Large intestine (tissue), 3 donors: ENCODE measurements at regions not wholly inside any gene's neighbourhood (a gene's known extent, or its start where the extent isn't known, plus 50 kb on each side); places are given as distances from the start of the nearest gene placed in this dataset.

Experiments used
- DNase-seq, 2 donors: peaks; one replicate each; pipeline versions ENCODE4 v3.0.0 to v3.0.0-alpha.2; 2013
- H3K27ac ChIP-seq: one replicate; pipeline ENCODE4 v1.5.1; 2013; ENCODE audit warnings: low read length
- H3K27me3 ChIP-seq: 2 replicates; pipeline ENCODE4 v1.6.1; 2013; ENCODE audit warnings: low read length; ENCODE audit not compliant: control insufficient read depth, insufficient read depth
- H3K36me3 ChIP-seq: 2 replicates; pipeline ENCODE4 v1.6.1; 2013; ENCODE audit warnings: low read length; ENCODE audit not compliant: control insufficient read depth, insufficient read depth
- H3K4me1 ChIP-seq: one replicate; pipeline ENCODE4 v1.6.1; 2013; ENCODE audit warnings: low read length; ENCODE audit not compliant: control insufficient read depth, insufficient read depth
- H3K4me3 ChIP-seq: one replicate; pipeline ENCODE4 v1.5.1; 2013; ENCODE audit warnings: low read length
- H3K9me3 ChIP-seq: one replicate; pipeline ENCODE4 v1.6.1; 2013; ENCODE audit warnings: mild to moderate bottlenecking, low read depth, low read length, moderate library complexity; ENCODE audit not compliant: control insufficient read depth
- WGBS: methylation state at CpG from one replicate; pipeline ENCODE4 v1.1.5; 2013; ENCODE audit warnings: low lambda C conversion rate; ENCODE audit not compliant: insufficient coverage; 5-methylcytosine and 5-hydroxymethylcytosine counted together

DNA sequence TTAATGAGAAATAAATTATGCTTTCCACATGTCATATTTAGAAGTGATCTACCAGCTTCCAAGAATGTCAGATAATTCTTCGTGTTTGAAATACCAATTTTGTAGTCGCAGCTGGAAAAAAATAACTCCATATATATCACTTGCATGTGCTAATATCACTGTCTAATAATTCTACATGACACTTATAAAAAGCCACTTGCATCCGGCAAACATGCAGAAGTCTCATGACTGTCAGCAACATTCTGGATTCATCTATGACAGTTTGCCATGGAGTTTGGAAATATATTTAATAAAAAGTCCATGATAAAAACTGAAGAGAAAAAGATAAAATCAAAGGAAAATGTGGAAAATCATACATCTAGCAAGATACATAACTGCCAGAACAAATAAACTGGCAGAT lies 1784.4 kb downstream of the SUCLG1 start:
- no peaks in the 10 kb centered on the region for H3K36me3 ChIP-seq
- no peaks in the 10 kb centered on the region for H3K9me3 ChIP-seq
- H3K4me3 ChIP-seq = no peak overlapping the region
- no peak overlapping the region for H3K27ac ChIP-seq
- no peaks in the 10 kb centered on the region for H3K27me3 ChIP-seq
- no peaks in the 10 kb centered on the region for H3K4me1 ChIP-seq
- WGBS = 100% methylated on average over 1 of the region's 3 CpGs
- DNase-seq = no peak

DNA sequence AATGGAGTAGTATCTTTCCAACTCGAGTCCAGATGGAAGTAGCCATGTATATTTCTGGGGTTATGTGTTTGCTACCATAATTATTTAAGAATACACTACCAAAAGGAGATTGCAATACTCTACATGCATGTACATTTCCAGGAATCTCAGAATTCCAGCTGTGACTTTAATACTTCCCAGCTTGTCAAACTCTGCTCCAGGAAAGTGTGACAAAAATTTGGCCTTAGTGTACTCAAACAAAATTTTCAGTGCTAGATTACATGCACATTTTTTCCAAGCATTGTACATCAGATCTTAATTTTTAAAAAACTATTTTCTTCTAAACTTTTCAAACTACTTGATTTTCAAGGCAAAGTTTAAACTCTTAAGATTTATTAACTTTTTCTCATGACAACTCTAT lies 1791.6 kb downstream of the SUCLG1 start:
- WGBS = 80% methylated on average over 1 of the region's 1 CpG
- H3K4me1 ChIP-seq = no peaks in the 10 kb centered on the region
- H3K4me3 ChIP-seq = no peak overlapping the region
- DNase-seq = no peak
- no peak overlapping the region for H3K27ac ChIP-seq
- no peaks in the 10 kb centered on the region for H3K36me3 ChIP-seq
- no peaks in the 10 kb centered on the region for H3K27me3 ChIP-seq
- no peaks in the 10 kb centered on the region for H3K9me3 ChIP-seq

DNA sequence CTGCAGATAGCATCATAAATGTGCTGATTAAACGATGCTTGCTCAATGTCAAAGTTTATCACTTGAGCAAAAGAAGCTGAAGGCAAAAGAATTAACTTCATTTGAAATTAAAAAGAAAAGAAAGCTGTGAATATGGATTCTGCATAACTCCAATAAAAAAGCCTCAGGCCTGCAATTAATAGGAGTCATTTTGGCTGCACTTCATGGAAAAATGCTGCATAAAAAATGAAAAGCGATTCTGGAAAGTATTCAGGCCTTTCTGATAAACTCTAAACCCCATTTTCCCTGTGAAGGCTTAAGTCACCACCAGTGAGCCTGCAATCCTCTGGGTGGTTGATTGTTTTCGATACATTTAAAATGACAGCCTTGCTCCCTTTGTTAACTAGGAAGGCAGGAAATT lies 1793.4 kb downstream of the SUCLG1 start:
- no peak for DNase-seq
- H3K27ac ChIP-seq = no peak overlapping the region
- H3K4me1 ChIP-seq = no peaks in the 10 kb centered on the region
- no peaks in the 10 kb centered on the region for H3K36me3 ChIP-seq
- H3K27me3 ChIP-seq = no peaks in the 10 kb centered on the region
- no peak overlapping the region for H3K4me3 ChIP-seq
- H3K9me3 ChIP-seq = no peaks in the 10 kb centered on the region
- 71% methylated on average over 1 of the region's 3 CpGs for WGBS

DNA sequence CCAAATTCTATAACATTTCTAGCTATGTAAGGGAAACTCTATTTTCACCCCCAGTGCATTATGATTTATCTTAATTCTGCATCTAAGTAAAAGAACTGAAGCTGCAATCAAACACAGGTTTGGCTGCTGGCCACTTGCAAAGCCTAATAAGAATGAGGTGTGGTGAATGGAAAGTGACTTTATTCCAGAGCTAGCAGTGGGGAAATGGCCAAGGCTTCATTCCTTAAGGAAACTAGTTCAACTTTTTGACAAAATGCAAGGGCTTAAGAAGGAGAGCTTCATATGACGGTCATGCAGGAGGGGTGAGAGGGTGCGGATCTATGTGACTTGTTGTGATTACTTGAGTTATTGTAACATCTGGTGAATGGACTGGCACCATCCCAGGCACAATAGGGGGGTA lies 1802.0 kb downstream of the SUCLG1 start:
- WGBS = 100% methylated on average over 1 of the region's 2 CpGs
- DNase-seq = no peak
- no peaks in the 10 kb centered on the region for H3K27me3 ChIP-seq
- H3K36me3 ChIP-seq = no peaks in the 10 kb centered on the region
- no peak overlapping the region for H3K4me3 ChIP-seq
- no peak overlapping the region for H3K27ac ChIP-seq
- H3K9me3 ChIP-seq = no peaks in the 10 kb centered on the region
- no peaks in the 10 kb centered on the region for H3K4me1 ChIP-seq

DNA sequence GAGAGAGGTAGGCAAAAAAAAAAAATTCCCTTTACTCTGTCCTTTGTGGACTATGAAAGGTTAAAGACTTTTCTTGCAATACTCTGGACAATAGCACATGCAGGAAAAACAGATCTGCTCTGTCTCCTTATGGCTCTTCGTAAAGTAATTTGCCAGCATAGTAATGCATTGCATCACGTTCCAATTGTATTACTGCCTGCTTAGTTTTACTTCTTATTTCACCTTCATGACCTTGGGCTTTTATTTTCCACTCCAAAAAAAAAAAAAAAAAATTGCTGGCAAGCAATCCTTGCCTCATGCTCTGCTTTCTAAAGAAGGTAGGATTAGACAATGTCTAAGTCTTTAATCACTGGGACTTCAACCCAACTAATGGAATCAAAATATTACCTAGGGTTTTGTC lies 1802.7 kb downstream of the SUCLG1 start:
- H3K4me3 ChIP-seq = no peak overlapping the region
- DNase-seq = no peak
- no peaks in the 10 kb centered on the region for H3K36me3 ChIP-seq
- H3K4me1 ChIP-seq = no peaks in the 10 kb centered on the region
- no peaks in the 10 kb centered on the region for H3K9me3 ChIP-seq
- 81% methylated on average over 2 of the region's 2 CpGs for WGBS
- H3K27ac ChIP-seq = no peak overlapping the region
- no peaks in the 10 kb centered on the region for H3K27me3 ChIP-seq

DNA sequence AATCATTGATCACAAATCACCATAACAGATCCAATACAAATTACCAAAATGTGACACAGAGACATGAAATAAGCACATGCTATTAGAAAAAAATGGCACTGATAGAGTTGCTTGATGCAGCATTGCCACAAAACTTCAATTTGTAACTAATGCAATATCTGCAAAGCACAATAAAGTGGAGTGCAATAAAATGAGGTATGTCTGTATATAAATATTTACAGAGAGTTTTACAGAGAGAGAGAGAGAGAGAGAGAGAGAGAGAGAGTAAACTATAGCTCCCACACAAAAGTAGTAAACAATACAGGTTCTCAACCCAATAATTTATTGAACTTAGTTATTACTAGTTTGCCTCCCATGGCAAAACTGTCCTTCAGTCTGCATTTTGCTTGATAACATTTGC lies 1807.0 kb downstream of the SUCLG1 start:
- Histone ChIP-seq H3K4me3 (no peak overlapping the region), H3K27me3 (no peaks in the 10 kb centered on the region), H3K27ac (no peak overlapping the region), H3K36me3 (no peaks in the 10 kb centered on the region), H3K4me1 (no peaks in the 10 kb centered on the region), H3K9me3 (no peaks in the 10 kb centered on the region)
- DNase-seq = no peak

DNA sequence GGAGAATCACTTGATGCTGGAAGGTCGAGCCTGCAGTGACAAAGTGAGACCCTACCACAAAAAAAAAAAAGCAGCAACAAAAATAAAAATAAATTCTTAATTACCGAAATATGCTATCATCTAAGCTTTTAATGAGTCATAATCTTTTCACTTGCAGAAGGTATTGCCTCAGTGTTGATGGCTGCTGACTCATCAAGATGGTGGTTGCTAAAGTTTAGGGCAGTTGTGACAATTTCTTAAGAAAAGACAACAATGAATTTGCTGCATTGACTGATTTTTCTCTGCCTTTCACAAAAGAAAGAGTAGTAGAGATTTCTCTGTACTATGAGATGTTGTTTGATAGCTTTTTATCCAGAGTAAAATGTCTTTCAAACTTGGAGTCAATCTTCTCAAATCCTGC lies 1809.0 kb downstream of the SUCLG1 start:
- no CpG with 5 or more reads among the region's 2 CpGs for WGBS
- no peaks in the 10 kb centered on the region for H3K36me3 ChIP-seq

DNA sequence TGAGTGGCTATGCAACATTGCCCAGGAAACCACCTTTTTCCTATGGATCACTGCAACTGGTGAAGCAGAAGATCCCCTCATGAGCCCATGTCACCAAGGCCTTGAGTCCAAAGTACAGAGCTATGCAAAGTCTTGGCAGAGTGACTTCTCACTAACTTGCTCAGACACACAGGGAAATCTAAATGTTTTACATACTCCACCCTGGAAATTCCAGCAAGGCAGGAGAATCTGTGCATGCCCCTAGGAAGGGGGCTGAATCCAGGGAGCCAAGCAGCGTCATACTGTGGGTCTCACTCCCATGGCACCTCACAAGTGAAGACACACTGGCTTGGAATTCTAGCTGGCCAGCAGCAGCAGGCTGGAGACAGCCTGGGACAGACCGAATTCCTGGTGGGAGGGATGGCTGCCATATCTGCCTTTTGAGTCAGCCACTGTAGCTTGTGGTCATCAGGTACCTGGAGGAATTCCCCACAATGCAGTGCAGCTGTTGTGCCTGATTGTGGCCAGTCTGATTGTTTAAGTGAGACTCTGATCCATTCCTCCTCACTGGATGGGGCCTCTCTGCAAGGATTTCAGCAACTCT lies 1817.4 kb downstream of the SUCLG1 start:
- no peaks in the 10 kb centered on the region for H3K36me3 ChIP-seq
- no peaks in the 10 kb centered on the region for H3K27me3 ChIP-seq
- no peak for DNase-seq
- H3K4me1 ChIP-seq = no peaks in the 10 kb centered on the region
- no CpG with 5 or more reads among the region's 2 CpGs for WGBS
- H3K4me3 ChIP-seq = no peak overlapping the region
- H3K27ac ChIP-seq = no peak overlapping the region
- H3K9me3 ChIP-seq = peaks cover 3% of the 10 kb centered on the region

More for the DNA sequence above, 1809.0 kb downstream of the SUCLG1 start:
- H3K9me3 ChIP-seq = no peaks in the 10 kb centered on the region
- no peak overlapping the region for H3K27ac ChIP-seq
- no peaks in the 10 kb centered on the region for H3K27me3 ChIP-seq
- no peaks in the 10 kb centered on the region for H3K4me1 ChIP-seq
- no peak overlapping the region for H3K4me3 ChIP-seq
- no peak for DNase-seq

DNA sequence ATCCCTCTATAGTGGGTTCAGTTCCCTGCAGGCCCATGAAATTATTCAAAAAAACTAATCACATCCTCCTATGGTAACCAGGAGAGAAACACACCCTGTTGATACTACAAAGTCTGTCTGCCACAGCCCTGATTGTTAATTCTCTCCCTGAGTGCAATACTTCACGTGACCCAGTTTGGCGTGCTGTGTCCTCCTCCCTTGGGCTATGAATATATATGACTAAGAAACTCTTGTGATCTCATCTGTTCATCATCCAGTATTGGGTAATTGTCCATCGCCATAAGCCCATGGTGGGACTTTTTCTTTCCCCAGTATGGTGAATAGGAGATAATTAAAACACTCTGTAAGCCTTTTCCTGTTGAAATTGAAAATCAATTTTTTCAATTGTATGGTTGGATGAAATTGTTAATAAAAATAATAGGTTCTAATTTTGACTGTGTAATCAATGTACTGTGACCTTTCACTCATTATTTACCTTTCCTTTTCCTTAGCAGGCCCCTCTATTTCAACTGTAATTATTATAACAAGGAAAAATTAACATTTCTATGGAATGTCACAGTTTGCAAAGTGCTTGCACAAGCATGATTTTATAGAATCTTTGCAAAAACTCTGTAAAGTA lies 1822.6 kb downstream of the SUCLG1 start:
- Histone ChIP-seq H3K9me3 (peaks cover 3% of the 10 kb centered on the region), H3K4me3 (no peak overlapping the region), H3K27me3 (no peaks in the 10 kb centered on the region), H3K27ac (no peak overlapping the region), H3K36me3 (no peaks in the 10 kb centered on the region), H3K4me1 (no peaks in the 10 kb centered on the region)
- DNase-seq = no peak
- WGBS = 93% methylated on average over 2 of the region's 3 CpGs

DNA sequence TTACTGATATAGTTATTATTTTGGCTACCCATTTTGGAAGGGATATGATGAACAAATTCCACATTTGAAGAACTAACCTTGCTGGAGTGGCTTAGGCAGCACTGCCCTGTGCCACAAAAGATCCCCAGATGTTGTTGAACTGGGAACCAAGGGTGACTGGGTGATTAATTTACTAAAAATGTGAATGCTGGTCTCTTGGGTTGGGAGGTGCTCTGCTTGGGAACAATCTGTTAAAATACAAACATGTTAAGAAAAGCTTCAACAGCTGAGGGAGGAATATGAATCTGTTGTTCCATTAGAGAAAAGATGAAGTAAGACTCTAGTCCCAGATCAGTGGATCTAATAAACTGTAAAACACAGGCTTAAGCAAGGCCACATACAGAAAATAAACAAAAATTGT lies 1860.1 kb downstream of the SUCLG1 start:
- no peaks in the 10 kb centered on the region for H3K36me3 ChIP-seq
- no peaks in the 10 kb centered on the region for H3K4me1 ChIP-seq
- no peaks in the 10 kb centered on the region for H3K9me3 ChIP-seq
- DNase-seq = no peak
- no peaks in the 10 kb centered on the region for H3K27me3 ChIP-seq
- H3K4me3 ChIP-seq = no peak overlapping the region
- no peak overlapping the region for H3K27ac ChIP-seq

DNA sequence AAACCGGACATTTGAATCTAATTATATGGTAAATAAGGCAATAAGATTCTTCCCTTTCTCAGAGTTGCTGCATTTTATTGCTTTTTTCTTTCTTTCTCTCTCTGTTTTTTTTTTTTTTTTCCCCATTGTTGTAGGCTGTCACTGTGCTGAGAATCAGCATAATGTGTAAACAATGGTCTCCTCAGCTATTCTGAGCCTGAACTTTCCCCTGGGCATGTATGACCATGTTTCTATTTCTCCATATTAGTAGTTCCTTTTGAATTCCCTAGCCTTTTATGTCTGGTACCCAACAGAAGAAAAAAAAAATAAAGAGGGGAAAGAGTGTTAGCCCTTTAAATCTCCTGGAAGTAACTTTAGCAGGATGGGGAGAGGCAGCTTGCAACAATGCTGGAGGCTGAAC lies 1862.5 kb downstream of the SUCLG1 start:
- Histone ChIP-seq H3K9me3 (no peaks in the 10 kb centered on the region), H3K4me3 (no peak overlapping the region), H3K4me1 (no peaks in the 10 kb centered on the region), H3K27me3 (no peaks in the 10 kb centered on the region), H3K36me3 (no peaks in the 10 kb centered on the region), H3K27ac (no peak overlapping the region)
- DNase-seq = no peak
- WGBS = 71% methylated on average over 1 of the region's 1 CpG
